HEK293T (cell line): ENCODE measurements at regions not wholly inside any gene's neighbourhood (a gene's known extent, or its start where the extent isn't known, plus 50 kb on each side); places are given as distances from the start of the nearest gene placed in this dataset.

Experiments used
- ARNT ChIP-seq: fragments of 450-650 bp; IDR thresholded peaks from 2 replicates; pipeline ENCODE4 v1.6.1; 2017; ENCODE audit warnings: mild to moderate bottlenecking
- BHLHE40 ChIP-seq: fragments of 450-650 bp; IDR thresholded peaks from 2 replicates; pipeline ENCODE4 v1.6.1; 2016; ENCODE audit warnings: mild to moderate bottlenecking, moderate library complexity, borderline replicate concordance
- ELF4 ChIP-seq: fragments of 450-650 bp; IDR thresholded peaks from 2 replicates; pipeline ENCODE4 v1.6.1; 2017; ENCODE audit warnings: antibody characterized with exemption
- FOXA1 ChIP-seq: fragments of 450-650 bp; IDR thresholded peaks from 2 replicates; pipeline ENCODE4 v1.6.1; 2016; ENCODE audit warnings: mild to moderate bottlenecking
- FOXK2 ChIP-seq: fragments of 450-650 bp; IDR thresholded peaks from 2 replicates; pipeline ENCODE4 v1.6.1; 2016; ENCODE audit warnings: mild to moderate bottlenecking
- FOXM1 ChIP-seq: fragments of 450-650 bp; IDR thresholded peaks from 2 replicates; pipeline ENCODE4 v1.6.1; 2017; ENCODE audit warnings: mild to moderate bottlenecking, borderline replicate concordance
- LEF1 ChIP-seq: fragments of 450-650 bp; IDR thresholded peaks from 2 replicates; pipeline ENCODE4 v1.6.1; 2017; ENCODE audit warnings: mild to moderate bottlenecking, borderline replicate concordance
- NFRKB ChIP-seq: fragments of 450-650 bp; IDR thresholded peaks from 2 replicates; pipeline ENCODE4 v1.6.1; 2016; ENCODE audit warnings: mild to moderate bottlenecking, moderate library complexity
- SP1 ChIP-seq: fragments of 450-650 bp; IDR thresholded peaks from 2 replicates; pipeline ENCODE4 v1.6.1; 2017
- TARDBP ChIP-seq: fragments of 450-650 bp; IDR thresholded peaks from 2 replicates; pipeline ENCODE4 v1.6.1; 2016
- ZNF384 ChIP-seq: fragments of 450-650 bp; IDR thresholded peaks from 2 replicates; pipeline ENCODE4 v1.6.1; 2016
- TF ChIP-seq, protein P1 (sequence below): fragments of 450-650 bp; IDR thresholded peaks from 2 replicates; pipeline ENCODE4 v1.6.1; 2016

DNA sequence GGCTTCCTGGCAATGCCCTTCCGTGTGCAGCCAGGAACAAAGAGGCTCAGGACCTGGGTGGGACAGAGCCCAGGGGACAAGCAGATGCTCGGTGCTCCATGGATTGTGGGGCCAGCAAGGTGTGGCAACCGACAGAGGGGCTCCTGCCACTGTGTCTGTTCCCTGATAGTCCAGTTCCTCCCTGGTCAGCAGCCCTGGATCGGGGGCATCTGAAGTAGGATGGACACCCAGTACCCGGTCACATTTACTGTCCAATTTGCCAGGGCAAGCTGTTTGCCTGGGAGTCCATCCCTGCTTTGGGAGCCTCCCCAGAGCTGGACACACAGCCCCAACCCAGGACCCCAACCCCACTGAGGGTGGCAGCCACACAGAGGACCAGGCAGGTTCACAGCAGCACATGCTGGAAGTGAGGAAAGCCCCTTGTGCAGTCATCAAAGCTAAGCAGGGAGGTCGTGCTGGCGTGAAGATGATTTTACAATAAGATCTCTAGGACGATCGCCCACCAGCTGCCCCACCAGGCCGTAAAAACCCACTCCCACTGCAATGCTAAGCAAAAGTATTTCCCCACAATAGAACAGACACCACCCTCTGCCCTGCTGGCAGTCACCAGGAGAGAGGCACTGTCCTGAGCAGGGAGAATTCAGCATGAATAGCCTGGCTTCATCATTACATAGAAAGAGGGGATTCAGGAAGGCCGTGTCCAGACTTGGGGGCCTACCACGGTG is 141.7 kb downstream of the NDUFA10 start:
- TF ChIP-seq TARDBP (no peak), FOXK2 (no peak), ARNT (no peak), SP1 (no peak), ZNF384 (no peak), ELF4 (no peak), FOXM1 (no peak), LEF1 (no peak), BHLHE40 (no peak), FOXA1 (no peak), NFRKB (no peak)
- TF ChIP-seq, protein P1, sequence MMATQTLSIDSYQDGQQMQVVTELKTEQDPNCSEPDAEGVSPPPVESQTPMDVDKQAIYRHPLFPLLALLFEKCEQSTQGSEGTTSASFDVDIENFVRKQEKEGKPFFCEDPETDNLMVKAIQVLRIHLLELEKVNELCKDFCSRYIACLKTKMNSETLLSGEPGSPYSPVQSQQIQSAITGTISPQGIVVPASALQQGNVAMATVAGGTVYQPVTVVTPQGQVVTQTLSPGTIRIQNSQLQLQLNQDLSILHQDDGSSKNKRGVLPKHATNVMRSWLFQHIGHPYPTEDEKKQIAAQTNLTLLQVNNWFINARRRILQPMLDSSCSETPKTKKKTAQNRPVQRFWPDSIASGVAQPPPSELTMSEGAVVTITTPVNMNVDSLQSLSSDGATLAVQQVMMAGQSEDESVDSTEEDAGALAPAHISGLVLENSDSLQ = no peak
